Adrenal gland (tissue), 5 donors: ENCODE measurements at regions not wholly inside any gene's neighbourhood (a gene's known extent, or its start where the extent isn't known, plus 50 kb on each side); places are given as distances from the start of the nearest gene placed in this dataset.

Source experiments
- POLR2A ChIP-seq, 2 donors: fragments of 450-650 bp; IDR thresholded peaks; one replicate each; pipeline ENCODE4 v1.6.1; 2017; ENCODE audit warnings: antibody characterized with exemption in 2 of 2, mild to moderate bottlenecking in 2 of 2, moderate library complexity in 1 of 2
- TF ChIP-seq, protein P1 (sequence below), 6 experiments: fragments of 450-650 bp in 4 of 6; fragments of 200-600 bp in 2 of 6; sonication (generic) in 1 of 6; IDR thresholded peaks; 1 replicate in 5 of 6; 2 replicates in 1 of 6; pipeline versions ENCODE4 v1.5.1 to v1.8.0; 2016 to 2021; ENCODE audit warnings: antibody characterized with exemption in 6 of 6, mild to moderate bottlenecking in 2 of 6, moderate library complexity in 1 of 6
- donor health status: DM: no; HTN: no; CAD: no.

DNA sequence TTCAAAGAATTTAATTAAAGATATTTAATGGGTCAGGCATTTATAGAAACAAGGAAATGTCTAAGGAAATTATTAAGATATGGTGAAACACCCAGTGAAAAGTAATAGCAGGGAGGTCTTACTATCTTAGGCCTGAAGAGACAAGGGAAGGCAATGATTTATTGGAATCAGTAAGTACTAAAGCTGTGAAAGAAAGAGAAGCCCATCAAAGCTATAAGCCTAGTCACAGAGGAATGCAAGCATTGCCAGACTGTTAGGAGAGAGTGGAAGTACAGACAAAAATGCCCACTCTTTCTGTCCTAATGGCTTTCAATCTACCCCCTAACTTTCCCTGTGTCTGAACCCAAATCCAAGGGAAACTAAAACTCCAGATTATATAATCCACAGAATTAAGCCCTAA, 69.2 kb upstream of the PIK3C2G start:
- TF ChIP-seq, protein P1, sequence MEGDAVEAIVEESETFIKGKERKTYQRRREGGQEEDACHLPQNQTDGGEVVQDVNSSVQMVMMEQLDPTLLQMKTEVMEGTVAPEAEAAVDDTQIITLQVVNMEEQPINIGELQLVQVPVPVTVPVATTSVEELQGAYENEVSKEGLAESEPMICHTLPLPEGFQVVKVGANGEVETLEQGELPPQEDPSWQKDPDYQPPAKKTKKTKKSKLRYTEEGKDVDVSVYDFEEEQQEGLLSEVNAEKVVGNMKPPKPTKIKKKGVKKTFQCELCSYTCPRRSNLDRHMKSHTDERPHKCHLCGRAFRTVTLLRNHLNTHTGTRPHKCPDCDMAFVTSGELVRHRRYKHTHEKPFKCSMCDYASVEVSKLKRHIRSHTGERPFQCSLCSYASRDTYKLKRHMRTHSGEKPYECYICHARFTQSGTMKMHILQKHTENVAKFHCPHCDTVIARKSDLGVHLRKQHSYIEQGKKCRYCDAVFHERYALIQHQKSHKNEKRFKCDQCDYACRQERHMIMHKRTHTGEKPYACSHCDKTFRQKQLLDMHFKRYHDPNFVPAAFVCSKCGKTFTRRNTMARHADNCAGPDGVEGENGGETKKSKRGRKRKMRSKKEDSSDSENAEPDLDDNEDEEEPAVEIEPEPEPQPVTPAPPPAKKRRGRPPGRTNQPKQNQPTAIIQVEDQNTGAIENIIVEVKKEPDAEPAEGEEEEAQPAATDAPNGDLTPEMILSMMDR (IDR thresholded peaks at IDR 0.05), result no peak
- no peak for TF ChIP-seq POLR2A (IDR thresholded peaks at IDR 0.05)
